Right lobe of liver (tissue), 6 donors: ENCODE measurements at regions not wholly inside any gene's neighbourhood (a gene's known extent, or its start where the extent isn't known, plus 50 kb on each side); places are given as distances from the start of the nearest gene placed in this dataset.

Experiments used
- ATAC-seq, 4 donors: fragments of 200-7000 bp; cut with Tn5 transposase; one replicate each; pipeline ENCODE4 v1.9.1; 2020; ENCODE audit warnings: mild to moderate bottlenecking in 4 of 4, moderate library complexity in 4 of 4
- DNase-seq, 3 donors: peaks; one replicate each; pipeline ENCODE4 v3.0.0-alpha.2; 2020
- H3K27ac ChIP-seq, 3 donors: fragments of 200-600 bp; one replicate each; pipeline ENCODE4 v1.8.0; 2022
- H3K27me3 ChIP-seq, 2 donors: fragments of 200-600 bp; one replicate each; pipeline ENCODE4 v1.8.0; 2022
- H3K36me3 ChIP-seq, 4 donors: fragments of 200-600 bp; sonication (generic) in 1 of 4; one replicate each; pipeline versions ENCODE4 v1.5.1 to v1.8.0; 2017 to 2022; ENCODE audit warnings: control low read depth in 1 of 4
- H3K4me1 ChIP-seq, 4 donors: fragments of 200-600 bp; sonication (generic) in 1 of 4; one replicate each; pipeline versions ENCODE4 v1.5.1 to v1.8.0; 2017 to 2022; ENCODE audit warnings: control low read depth in 1 of 4
- H3K4me3 ChIP-seq, 3 donors: fragments of 200-600 bp; one replicate each; pipeline ENCODE4 v1.8.0; 2022
- H3K9me3 ChIP-seq, 4 donors: fragments of 200-600 bp; sonication (generic) in 1 of 4; one replicate each; pipeline versions ENCODE4 v1.5.1 to v1.8.0; 2017 to 2022; ENCODE audit warnings: control low read depth in 1 of 4
- POLR2A ChIP-seq: fragments of 450-650 bp; IDR thresholded peaks from one replicate; pipeline ENCODE4 v1.6.1; 2017; ENCODE audit warnings: antibody characterized with exemption, mild to moderate bottlenecking
- WGBS: methylation state at CpG from one replicate; pipeline ENCODE4 v1.1.6; 2018; ENCODE audit warnings: low coverage, low lambda C conversion rate; ENCODE audit not compliant: insufficient coverage; ENCODE audit errors: missing lambda C conversion rate; 5-methylcytosine and 5-hydroxymethylcytosine counted together
- intact Hi-C, 2 donors: fragments of 100-400 bp; cut with DNase I; formaldehyde crosslinking; loops; one replicate each; pipeline versions ENCODE4 v1.11.2 to v1.14.1; 2022
- TF ChIP-seq, protein P1 (sequence below), 4 donors: fragments of 200-600 bp in 3 of 4; fragments of 450-650 bp in 1 of 4; IDR thresholded peaks; one replicate each; pipeline versions ENCODE4 v1.5.1 to v1.8.0; 2016 to 2022; ENCODE audit warnings: antibody characterized with exemption in 4 of 4, mild to moderate bottlenecking in 2 of 4
- donor health status: DM: no; HTN: yes; CAD: no.
- donor health status: DM: no; HTN: no; CAD: no.
- donor health status: DM: no; HTN: no; CAD: no.
- donor health status: DM: no; HTN: yes; CAD: no.
- donor health status: DM: no; HTN: yes; CAD: no.

DNA sequence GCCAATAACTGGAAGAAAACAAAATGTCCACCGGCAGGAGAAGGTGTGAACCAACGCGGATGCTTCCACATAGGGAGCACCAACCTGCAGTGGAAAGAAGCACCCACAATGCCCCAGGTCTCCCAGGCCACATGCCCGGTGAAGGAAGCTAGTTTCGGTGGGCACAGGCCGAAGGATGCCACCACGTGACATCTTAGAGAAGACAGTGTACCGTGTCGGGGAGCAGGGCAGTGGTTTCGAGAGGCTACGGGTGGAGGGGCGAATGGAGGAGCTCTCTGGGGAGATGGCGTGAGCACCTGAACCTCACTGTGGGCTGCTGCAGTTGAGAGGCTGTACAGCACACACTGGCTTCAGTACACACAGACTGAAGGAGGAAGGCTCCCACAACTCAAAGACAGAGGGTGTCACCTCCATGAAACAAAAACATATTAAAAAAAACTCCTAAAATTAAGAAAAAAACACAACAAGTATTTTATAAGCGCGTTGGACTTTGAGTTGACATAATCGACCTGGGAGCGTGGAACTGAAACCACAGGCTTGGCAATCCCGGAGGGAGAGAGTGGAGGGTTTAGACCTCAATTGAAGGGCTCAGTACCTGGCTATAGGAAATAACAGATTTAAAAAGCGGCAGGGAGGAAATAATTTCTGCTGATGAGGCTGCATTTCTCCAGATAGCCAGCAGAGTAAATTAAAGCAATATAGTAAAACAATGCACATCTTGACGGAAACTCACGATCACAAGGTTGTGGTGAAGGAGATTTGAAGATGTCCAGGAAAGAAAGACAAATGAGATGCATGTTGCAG, 160.1 kb downstream of the RTP5 start:
- TF ChIP-seq POLR2A = no peak
- TF ChIP-seq, protein P1, sequence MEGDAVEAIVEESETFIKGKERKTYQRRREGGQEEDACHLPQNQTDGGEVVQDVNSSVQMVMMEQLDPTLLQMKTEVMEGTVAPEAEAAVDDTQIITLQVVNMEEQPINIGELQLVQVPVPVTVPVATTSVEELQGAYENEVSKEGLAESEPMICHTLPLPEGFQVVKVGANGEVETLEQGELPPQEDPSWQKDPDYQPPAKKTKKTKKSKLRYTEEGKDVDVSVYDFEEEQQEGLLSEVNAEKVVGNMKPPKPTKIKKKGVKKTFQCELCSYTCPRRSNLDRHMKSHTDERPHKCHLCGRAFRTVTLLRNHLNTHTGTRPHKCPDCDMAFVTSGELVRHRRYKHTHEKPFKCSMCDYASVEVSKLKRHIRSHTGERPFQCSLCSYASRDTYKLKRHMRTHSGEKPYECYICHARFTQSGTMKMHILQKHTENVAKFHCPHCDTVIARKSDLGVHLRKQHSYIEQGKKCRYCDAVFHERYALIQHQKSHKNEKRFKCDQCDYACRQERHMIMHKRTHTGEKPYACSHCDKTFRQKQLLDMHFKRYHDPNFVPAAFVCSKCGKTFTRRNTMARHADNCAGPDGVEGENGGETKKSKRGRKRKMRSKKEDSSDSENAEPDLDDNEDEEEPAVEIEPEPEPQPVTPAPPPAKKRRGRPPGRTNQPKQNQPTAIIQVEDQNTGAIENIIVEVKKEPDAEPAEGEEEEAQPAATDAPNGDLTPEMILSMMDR (IDR thresholded peaks at IDR 0.05) = no peak
- intact Hi-C loops = no loop called here
- no peaks in the 10 kb centered on the region for H3K27me3 ChIP-seq
- DNase-seq (peak in 1 of 3 donors; percentile 49), ATAC-seq (peak; percentile 32 to 56 (median 42))
- 56% methylated on average over 17 of the region's 21 CpGs for WGBS
- no peak overlapping the region for H3K27ac ChIP-seq
- no peaks in the 10 kb centered on the region for H3K36me3 ChIP-seq
- H3K4me1 ChIP-seq = peaks cover 0 to 5% (median 0%) of the 10 kb centered on the region in 4 donors
- H3K4me3 ChIP-seq = no peak overlapping the region
- H3K9me3 ChIP-seq = no peaks in the 10 kb centered on the region

DNA sequence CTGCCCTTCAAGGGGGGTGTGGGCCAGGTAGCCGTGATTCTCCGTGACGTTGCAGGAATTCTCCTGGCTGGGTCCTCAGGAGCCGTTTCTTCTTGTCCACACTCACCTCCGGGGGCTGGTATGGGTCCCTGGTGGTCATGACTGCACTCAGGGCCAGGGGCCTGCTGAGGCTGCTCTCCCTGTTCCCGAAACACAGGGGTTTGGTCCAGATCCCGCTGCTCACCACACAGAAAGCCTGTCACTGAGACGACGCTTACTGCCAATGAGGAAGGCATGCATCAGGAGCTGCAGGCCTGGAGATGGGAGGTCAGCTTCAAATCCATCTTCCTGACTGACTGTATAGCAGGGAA, 160.7 kb downstream of the RTP5 start:
- H3K9me3 ChIP-seq = no peaks in the 10 kb centered on the region
- no peak for TF ChIP-seq POLR2A
- TF ChIP-seq, protein P1 (IDR thresholded peaks at IDR 0.05) = no peak
- 88% methylated on average over 4 of the region's 9 CpGs for WGBS
- H3K4me3 ChIP-seq = no peak overlapping the region
- peaks cover 0 to 5% (median 0%) of the 10 kb centered on the region in 4 donors for H3K4me1 ChIP-seq
- no peaks in the 10 kb centered on the region for H3K36me3 ChIP-seq
- intact Hi-C loops = no loop called here
- no peaks in the 10 kb centered on the region for H3K27me3 ChIP-seq
- DNase-seq (peak in 1 of 3 donors; percentile 35), ATAC-seq (peak in 1 of 4 donors; percentile 33)
- H3K27ac ChIP-seq = no peak overlapping the region

DNA sequence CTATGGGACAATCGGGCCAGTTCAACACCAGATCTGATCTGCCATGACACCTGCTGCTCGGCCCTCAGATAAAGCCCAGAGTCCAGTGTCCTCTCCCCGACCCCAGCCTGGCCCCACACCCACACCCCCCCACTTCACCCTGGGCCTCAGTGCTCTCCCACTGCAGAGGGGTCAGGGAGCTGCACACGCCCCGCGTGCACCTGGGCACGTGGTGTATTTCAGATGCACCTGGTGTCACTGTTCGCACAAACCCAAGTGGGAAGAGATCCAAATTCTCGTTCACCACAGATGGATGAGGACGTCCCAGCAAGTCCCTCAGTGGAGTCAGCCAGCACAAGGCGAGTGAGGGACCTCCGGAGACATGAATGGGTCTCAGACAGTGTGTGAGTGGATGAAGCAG, 161.3 kb downstream of the RTP5 start:
- 60% methylated on average over 5 of the region's 12 CpGs for WGBS
- Histone ChIP-seq H3K36me3 (no peaks in the 10 kb centered on the region), H3K27me3 (no peaks in the 10 kb centered on the region), H3K4me3 (no peak overlapping the region), H3K27ac (no peak overlapping the region), H3K4me1 (peaks cover 0 to 5% (median 0%) of the 10 kb centered on the region in 4 donors), H3K9me3 (no peaks in the 10 kb centered on the region)
- TF ChIP-seq, protein P1 (IDR thresholded peaks at IDR 0.05) = no peak
- no peak for TF ChIP-seq POLR2A
- no peak for ATAC-seq
- intact Hi-C loops = no loop called here
- DNase-seq = peak in 1 of 3 donors; percentile 30

DNA sequence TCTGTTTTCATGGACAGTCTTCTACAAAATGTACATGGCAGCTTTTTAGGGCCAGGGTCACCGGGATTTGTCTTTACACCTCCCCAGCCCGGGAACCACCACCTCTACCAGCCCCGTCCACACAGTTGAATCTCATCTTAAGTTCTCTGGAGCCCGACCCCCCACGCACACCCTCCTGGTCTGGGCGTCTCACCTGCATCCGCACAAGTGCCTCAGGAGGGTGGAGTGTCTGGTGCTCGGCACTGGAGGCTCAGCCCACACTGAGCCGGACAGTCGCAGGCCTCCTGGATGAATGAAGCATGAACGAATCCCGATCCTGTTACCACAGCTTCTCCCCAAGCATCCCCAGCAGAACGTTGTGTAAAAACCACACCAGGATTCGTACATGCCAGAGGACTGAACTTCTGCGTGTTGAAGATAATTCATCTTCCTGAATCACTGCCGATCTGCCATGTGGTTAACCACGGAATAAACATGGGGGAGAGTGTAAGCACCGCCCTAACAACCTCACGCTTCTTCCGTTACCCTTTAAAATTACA, 162.0 kb downstream of the RTP5 start:
- Histone ChIP-seq H3K4me1 (peaks cover 0 to 5% (median 0%) of the 10 kb centered on the region in 4 donors), H3K4me3 (no peak overlapping the region), H3K36me3 (no peaks in the 10 kb centered on the region), H3K9me3 (no peaks in the 10 kb centered on the region), H3K27ac (no peak overlapping the region), H3K27me3 (no peaks in the 10 kb centered on the region)
- intact Hi-C loops = no loop called here
- ATAC-seq (peak in 1 of 4 donors; percentile 19), DNase-seq (peak in 1 of 3 donors; percentile 23)
- 66% methylated on average over 8 of the region's 20 CpGs for WGBS
- TF ChIP-seq POLR2A = no peak
- TF ChIP-seq, protein P1 (IDR thresholded peaks at IDR 0.05) = no peak
